Uterus (tissue), 3 donors: ENCODE measurements at regions not wholly inside any gene's neighbourhood (a gene's known extent, or its start where the extent isn't known, plus 50 kb on each side); places are given as distances from the start of the nearest gene placed in this dataset.

ENCODE experiments used
- DNase-seq, 2 donors: peaks; one replicate each; pipeline ENCODE4 v3.0.0-alpha.2; 2019 to 2020
- H3K27ac ChIP-seq, 2 donors: fragments of 200-600 bp; sonication (generic); 1 replicate in 1 of 2; 2 replicates in 1 of 2; pipeline ENCODE4 v1.5.1; 2016 to 2018
- H3K27me3 ChIP-seq, 2 donors: fragments of 200-600 bp; sonication (generic); one replicate each; pipeline ENCODE4 v1.5.1; 2018 to 2019; ENCODE audit warnings: control low read depth in 1 of 2
- H3K36me3 ChIP-seq, 2 donors: fragments of 200-600 bp; sonication (generic); one replicate each; pipeline ENCODE4 v1.5.1; 2019; ENCODE audit warnings: control low read depth in 1 of 2
- H3K4me1 ChIP-seq, 2 donors: fragments of 200-600 bp; sonication (generic); one replicate each; pipeline ENCODE4 v1.5.1; 2018 to 2019; ENCODE audit warnings: control low read depth in 1 of 2
- H3K4me3 ChIP-seq, 2 donors: fragments of 200-600 bp; sonication (generic); 1 replicate in 1 of 2; 2 replicates in 1 of 2; pipeline ENCODE4 v1.5.1; 2018 to 2019; ENCODE audit warnings: mild to moderate bottlenecking in 1 of 2
- H3K9me3 ChIP-seq, 2 donors: fragments of 200-600 bp; sonication (generic); one replicate each; pipeline ENCODE4 v1.5.1; 2019; ENCODE audit warnings: control low read depth in 1 of 2
- POLR2A ChIP-seq, 2 donors: fragments of 450-650 bp; IDR thresholded peaks; one replicate each; pipeline ENCODE4 v1.6.1; 2016; ENCODE audit warnings: antibody characterized with exemption in 2 of 2, mild to moderate bottlenecking in 1 of 2, moderate library complexity in 1 of 2
- intact Hi-C: fragments of 100-400 bp; cut with DNase I; formaldehyde crosslinking; loops from one replicate; pipeline ENCODE4 v1.15.1; 2023; ENCODE audit warnings: low total_unique reads
- TF ChIP-seq, protein P1 (sequence below), 4 experiments: fragments of 200-600 bp in 2 of 4; fragments of 450-650 bp in 2 of 4; sonication (generic) in 2 of 4; IDR thresholded peaks; one replicate each; pipeline ENCODE4 v1.5.1; 2016 to 2019; ENCODE audit warnings: antibody characterized with exemption in 4 of 4, mild to moderate bottlenecking in 2 of 4, moderate library complexity in 1 of 4
- donor health status: DM: yes; HTN: yes; CAD: no.

DNA sequence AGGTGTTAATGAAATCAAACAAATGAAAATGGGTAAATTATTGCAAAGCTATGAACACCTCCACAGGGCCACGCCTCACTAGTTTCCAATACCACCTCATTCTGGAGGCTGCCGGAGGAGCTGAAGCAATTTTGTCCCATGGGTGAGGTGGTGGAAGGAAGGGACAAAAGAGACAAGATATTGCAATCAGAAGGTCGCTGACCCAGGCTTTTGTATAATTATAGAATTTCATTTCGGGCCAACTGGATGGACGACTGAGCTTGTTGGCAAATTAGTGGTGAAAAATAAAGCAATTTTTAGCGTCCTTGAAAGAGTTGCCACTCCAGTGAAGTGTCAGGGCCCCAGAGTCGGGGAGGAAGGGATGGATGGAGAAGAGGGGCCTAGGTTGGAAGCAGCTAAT lies 147.9 kb downstream of the CYLD start:
- H3K4me1 ChIP-seq, result no peaks in the 10 kb centered on the region
- no peaks in the 10 kb centered on the region for H3K36me3 ChIP-seq
- H3K4me3 ChIP-seq, result no peak overlapping the region
- intact Hi-C loops, result no loop called here
- H3K9me3 ChIP-seq, result no peaks in the 10 kb centered on the region
- no peak overlapping the region for H3K27ac ChIP-seq
- DNase-seq, result no peak
- no peak for TF ChIP-seq POLR2A (IDR thresholded peaks at IDR 0.05)
- TF ChIP-seq, protein P1, sequence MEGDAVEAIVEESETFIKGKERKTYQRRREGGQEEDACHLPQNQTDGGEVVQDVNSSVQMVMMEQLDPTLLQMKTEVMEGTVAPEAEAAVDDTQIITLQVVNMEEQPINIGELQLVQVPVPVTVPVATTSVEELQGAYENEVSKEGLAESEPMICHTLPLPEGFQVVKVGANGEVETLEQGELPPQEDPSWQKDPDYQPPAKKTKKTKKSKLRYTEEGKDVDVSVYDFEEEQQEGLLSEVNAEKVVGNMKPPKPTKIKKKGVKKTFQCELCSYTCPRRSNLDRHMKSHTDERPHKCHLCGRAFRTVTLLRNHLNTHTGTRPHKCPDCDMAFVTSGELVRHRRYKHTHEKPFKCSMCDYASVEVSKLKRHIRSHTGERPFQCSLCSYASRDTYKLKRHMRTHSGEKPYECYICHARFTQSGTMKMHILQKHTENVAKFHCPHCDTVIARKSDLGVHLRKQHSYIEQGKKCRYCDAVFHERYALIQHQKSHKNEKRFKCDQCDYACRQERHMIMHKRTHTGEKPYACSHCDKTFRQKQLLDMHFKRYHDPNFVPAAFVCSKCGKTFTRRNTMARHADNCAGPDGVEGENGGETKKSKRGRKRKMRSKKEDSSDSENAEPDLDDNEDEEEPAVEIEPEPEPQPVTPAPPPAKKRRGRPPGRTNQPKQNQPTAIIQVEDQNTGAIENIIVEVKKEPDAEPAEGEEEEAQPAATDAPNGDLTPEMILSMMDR (IDR thresholded peaks at IDR 0.05), result no peak
- no peaks in the 10 kb centered on the region for H3K27me3 ChIP-seq

DNA sequence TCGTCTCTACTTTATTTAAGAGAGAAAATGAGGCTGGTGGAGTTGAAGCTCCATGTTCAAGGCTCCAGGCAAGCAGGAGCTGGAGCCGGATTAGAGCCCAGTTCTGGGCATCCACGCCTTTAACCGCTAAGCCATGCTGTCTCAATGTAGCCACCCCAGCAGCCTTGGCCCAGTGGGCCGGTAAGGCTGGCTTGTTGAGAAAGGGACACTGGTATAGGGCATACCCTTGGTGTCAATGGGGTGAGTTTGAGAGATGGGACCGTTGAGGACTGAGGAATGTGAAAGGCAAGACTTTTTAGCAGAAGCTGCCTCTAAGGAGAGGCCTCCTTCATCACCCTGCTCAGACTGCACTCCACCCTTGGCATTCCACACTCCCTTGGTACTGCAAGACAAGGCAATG lies 147.4 kb downstream of the CYLD start:
- DNase-seq, result no peak
- TF ChIP-seq POLR2A (IDR thresholded peaks at IDR 0.05), result no peak
- TF ChIP-seq, protein P1 (IDR thresholded peaks at IDR 0.05), result no peak
- H3K36me3 ChIP-seq, result no peaks in the 10 kb centered on the region

DNA sequence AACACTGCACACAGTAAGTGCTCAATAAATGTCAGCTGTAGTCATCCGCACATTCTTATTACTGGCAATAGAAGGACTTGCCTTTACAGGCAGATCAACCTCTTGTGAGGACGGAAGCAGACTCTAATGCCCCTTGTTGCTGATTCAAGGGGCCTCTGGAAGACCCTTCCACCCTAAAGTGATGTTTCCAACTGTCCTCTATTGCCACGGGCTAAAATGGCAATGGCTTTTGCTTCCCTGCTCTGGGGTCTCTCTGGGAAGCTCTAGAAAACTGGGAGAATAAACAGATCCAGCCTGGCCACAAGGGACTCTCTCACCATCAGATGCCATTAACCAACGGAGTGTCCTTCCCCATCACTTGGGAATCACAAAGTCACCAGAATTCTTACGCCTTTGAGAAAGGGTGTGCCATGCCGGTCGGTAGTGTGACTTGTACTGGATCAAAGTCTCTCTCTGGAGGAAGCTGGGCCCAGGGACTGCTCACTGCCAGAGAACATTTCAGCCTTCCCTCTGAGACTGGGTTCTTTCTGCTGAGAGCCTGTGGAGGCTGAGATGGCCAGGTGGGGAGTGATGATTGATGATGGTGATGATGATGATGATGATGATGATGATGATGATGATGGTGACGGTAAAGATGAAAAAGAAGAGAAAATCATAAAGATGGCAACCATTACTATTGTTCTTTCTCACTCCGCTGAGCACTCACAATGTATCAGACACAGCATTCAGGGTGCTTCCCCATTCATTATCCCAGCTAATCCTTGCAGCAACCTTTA lies 146.8 kb downstream of the CYLD start:
- no peak for TF ChIP-seq POLR2A (IDR thresholded peaks at IDR 0.05)
- TF ChIP-seq, protein P1 (IDR thresholded peaks at IDR 0.05), result no peak
- intact Hi-C loops, result no loop called here
- no peak for DNase-seq

More for the DNA sequence above, 147.4 kb downstream of the CYLD start:
- Histone ChIP-seq H3K4me3 (no peak overlapping the region), H3K4me1 (no peaks in the 10 kb centered on the region), H3K27ac (no peak overlapping the region), H3K9me3 (no peaks in the 10 kb centered on the region), H3K27me3 (no peaks in the 10 kb centered on the region)
- intact Hi-C loops, result no loop called here

DNA sequence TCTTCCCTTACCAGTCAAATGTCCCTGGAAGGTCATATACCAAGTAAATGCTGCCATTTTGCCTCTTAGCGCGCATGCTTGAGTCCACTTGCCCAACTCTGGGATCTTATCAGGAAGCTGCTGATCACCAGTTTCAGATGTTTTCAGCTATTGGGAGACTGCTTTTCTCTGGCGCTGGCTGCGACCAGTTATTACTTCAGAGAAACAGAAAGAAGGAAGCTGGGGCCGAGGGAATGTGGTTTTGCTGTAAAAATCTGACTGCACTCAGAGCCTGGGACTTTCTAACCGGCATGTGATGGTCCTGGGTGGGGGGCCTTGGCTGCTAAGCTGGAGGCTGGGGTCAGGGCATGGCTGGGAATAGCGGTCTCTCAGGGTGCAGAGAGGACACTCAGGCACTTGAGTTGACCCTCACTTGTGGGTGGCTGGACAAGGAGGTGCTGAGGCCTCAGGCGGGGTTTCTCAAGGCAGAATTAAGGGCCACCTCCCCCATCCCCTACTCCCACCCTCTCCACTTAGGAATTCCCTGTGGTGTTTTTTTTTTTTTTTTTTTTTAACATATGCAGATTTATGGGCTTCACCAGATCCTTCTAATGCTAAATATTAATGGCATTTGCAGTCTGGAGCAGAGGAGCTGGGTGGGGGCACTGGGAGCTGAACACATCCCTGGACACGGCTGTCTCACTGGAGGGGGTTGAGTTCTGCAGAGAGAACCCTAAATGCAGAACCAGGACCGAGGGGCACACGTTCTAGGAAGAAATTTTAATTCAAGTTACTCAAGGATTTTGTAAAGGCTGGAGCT lies 145.8 kb downstream of the CYLD start:
- intact Hi-C loops, result no loop called here
- Histone ChIP-seq H3K4me1 (no peaks in the 10 kb centered on the region), H3K27me3 (no peaks in the 10 kb centered on the region), H3K9me3 (no peaks in the 10 kb centered on the region), H3K4me3 (no peak overlapping the region), H3K36me3 (no peaks in the 10 kb centered on the region), H3K27ac (no peak overlapping the region)
- no peak for DNase-seq
- TF ChIP-seq, protein P1 (IDR thresholded peaks at IDR 0.05), result no peak
- no peak for TF ChIP-seq POLR2A (IDR thresholded peaks at IDR 0.05)

More for the DNA sequence above, 146.8 kb downstream of the CYLD start:
- H3K27ac ChIP-seq, result no peak overlapping the region
- no peaks in the 10 kb centered on the region for H3K36me3 ChIP-seq
- no peaks in the 10 kb centered on the region for H3K27me3 ChIP-seq
- H3K9me3 ChIP-seq, result no peaks in the 10 kb centered on the region
- H3K4me3 ChIP-seq, result no peak overlapping the region
- no peaks in the 10 kb centered on the region for H3K4me1 ChIP-seq
